GM19372 (cell line): ENCODE measurements at regions not wholly inside any gene's neighbourhood (a gene's known extent, or its start where the extent isn't known, plus 50 kb on each side); places are given as distances from the start of the nearest gene placed in this dataset.

Experiments used
- ATAC-seq: cut with Tn5 transposase; IDR thresholded peaks from one replicate; pipeline ENCODE4 v1.9.1; 2021; ENCODE audit warnings: mild to moderate bottlenecking, low read depth, moderate library complexity; ENCODE audit not compliant: unreplicated experiment

DNA sequence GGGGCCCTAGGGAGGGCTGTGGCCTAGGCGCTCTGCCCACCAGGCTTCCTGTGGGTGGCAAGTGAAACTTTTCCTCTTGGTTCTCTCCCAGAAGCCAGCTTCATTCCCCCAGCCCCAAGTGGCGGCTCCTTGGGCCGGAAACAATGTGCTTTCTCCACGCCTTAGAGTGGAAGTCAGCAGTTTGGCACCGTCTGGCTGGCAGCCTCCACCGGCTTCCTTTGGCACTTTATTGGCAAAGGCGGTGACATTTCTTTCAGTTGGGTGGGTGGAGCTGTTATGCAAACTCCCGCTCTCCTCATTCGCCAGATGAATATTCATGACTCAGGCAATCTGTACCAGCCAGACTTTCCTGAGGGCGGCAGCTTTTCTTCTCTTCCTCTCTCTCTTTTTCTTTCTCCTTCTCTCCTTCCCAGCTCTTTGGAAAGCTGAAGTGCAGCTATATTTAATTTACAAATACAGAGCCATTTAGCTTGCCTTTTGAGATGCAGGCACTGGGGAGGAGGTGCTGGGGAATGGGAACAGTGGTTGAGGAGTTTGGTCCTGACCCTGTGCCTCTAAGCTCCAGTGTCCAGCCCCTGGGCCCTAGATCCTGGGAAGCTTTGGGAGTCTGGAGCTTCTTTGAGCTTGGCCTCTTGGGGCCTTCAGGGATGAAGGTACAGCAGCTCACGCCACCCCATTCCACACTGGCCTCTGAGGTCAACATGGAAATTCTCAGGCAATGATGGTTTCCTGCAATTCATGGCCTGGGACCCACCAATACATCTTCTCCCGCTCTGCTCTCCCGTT lies 67.8 kb upstream of the POU3F1 start:
- ATAC-seq = no peak

GRCh38 chr1:38113159-38113666 lies 66.6 kb upstream of the POU3F1 start:
- ATAC-seq = no peak

DNA sequence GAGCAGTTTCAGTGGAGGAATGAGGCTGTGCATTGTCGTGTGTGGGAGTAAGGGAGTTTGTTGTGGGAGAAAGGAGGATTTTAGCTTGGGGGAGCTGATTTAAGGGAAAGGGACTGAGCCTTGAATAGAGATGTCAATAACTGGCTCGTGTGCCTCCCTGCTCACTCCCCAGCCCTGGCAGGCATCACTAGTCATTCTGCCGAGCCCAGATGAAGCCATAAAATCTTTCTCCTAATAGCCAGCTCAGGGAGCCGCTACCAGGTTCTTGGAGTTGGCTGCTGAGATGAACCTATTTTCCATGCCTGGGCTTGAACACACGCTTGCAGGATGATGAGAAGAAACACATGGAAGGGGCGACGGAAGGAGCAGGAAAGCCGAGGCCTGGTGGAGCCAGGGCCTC lies 65.0 kb upstream of the POU3F1 start:
- no peak for ATAC-seq

GRCh38 chr1:38105267-38105666 lies 58.7 kb upstream of the POU3F1 start:
- no peak for ATAC-seq

GRCh38 chr1:38102636-38103035 lies 56.0 kb upstream of the POU3F1 start:
- ATAC-seq = no peak

DNA sequence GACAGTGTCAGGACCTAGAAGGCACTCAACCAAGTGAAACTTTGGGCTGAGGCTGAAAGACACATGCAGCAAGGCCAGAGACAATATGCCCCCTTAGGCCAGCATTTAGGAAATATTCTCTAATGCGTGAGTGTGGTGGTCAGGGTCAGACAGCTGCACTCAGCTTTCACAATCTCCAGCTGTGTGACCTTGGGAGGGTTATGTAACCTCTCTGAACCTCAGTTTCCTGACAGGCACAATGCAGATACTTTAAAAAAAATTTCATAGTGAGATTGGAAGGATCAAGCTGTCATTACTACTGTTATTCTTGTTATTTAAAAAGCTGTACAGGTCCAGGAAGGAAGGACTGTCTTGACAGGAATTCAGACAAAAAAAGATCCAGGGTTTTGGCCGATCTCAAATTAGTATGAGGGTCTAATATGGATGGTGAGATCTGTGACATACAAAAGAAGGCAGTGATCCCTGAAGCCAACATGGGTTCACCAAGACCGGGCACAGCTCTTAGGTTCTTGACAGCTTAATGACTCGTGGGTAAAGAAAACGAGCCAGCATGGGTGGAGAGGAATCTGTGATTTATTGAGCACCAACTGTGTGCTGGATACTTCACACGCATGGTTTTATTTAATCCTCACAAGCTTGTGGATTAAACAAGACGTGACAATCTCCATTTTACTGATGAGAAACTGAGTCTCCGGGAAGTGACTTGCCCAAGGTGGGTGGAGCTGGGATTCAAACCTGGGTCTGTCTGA lies 54.6 kb upstream of the POU3F1 start:
- ATAC-seq = no peak

GRCh38 chr1:38098101-38098847 lies 51.7 kb upstream of the POU3F1 start:
- no peak for ATAC-seq

- ATAC-seq = no peak
Measured at GRCh38 chr1:38097284-38097898, 50.8 kb upstream of the POU3F1 start.
